HPDE6-E6E7 (cell line): ENCODE measurements at regions not wholly inside any gene's neighbourhood (a gene's known extent, or its start where the extent isn't known, plus 50 kb on each side); places are given as distances from the start of the nearest gene placed in this dataset.
"Not testable (repeated sequence)": the region's sequence is repeated elsewhere in the genome, so short reads cannot be mapped to it uniquely, and the experiment has no call there.

Source experiments
- DNase-seq: peaks from one replicate; pipeline ENCODE4 v3.0.0; 2011; ENCODE audit warnings: missing footprints; ENCODE audit errors: extremely low spot score

DNA sequence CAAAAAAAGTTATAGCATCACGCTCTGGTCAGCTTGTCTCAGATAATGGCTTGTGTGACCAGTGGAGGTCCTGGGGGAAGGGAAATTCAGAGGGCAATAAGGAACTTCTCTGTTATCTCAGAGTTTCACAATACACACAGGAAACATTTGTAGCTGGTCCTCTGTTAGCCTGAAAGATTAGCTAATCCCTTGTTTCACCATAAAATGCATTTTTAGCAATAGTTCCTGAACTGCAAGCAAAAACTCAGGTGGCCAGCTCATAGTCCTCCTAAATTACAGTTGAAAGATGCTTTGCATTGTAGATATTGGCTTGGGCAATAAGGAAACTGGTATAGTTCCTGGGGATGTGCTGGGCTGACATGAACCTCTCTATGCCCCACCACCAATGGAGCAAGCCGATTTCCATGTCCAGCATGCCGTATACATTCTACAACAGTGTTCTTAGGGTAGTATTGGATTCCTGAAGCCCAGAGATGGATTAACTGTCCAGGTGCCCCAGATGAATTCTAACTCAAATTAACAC is 141.5 kb upstream of the TBL1XR1 start:
- no peak for DNase-seq

DNA sequence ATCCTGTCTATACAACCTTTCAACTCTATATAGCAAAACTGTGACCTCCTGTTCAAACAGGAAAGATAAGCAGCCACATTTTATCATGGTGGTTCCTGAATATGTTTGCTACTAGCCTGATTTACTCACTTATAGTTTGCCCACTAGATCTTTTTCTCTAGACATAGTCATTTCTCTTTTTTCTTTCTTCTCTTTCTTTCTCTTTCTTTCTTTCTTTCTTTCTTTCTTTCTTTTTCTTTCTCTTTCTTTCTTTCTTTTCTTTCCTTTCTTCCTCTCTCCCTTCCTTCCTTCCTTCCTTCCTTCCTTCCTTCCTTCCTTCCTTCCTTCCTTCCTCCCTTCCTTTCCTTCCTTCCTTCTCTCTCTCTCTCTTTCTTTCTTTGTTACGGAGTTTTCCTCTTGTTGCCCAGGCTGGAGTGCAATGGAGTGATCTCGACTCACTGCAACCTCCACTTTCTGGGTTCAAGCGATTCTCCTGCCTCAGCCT is 142.0 kb upstream of the TBL1XR1 start:
- DNase-seq: not testable (repeated sequence)

DNA sequence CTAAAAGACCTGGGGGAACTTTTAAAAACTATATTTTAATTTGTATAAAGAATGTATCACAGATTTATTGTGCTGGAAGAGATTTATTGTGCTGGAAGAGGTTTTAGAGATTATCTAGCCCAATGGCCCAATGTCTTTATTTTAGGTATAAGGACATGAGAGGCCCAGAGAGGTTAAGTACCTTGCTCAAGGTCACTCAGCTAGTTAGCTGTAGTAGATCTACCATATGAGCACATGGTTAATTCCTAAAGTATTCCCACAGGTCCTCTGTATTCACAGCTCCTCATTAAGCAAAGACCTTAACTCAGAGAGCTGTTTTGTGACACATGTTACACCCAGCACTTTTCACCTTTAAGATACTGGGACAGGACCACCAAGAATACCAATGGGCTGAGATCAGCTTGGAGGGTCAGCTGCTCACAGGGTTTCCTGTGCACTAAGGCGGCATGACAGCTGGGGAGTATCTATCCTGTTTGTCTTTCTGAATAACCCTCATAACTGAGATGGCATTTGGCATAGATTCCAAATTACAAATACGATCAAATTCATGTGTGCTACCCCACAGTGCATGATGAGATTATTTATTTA is 143.1 kb upstream of the TBL1XR1 start:
- DNase-seq: no peak

DNA sequence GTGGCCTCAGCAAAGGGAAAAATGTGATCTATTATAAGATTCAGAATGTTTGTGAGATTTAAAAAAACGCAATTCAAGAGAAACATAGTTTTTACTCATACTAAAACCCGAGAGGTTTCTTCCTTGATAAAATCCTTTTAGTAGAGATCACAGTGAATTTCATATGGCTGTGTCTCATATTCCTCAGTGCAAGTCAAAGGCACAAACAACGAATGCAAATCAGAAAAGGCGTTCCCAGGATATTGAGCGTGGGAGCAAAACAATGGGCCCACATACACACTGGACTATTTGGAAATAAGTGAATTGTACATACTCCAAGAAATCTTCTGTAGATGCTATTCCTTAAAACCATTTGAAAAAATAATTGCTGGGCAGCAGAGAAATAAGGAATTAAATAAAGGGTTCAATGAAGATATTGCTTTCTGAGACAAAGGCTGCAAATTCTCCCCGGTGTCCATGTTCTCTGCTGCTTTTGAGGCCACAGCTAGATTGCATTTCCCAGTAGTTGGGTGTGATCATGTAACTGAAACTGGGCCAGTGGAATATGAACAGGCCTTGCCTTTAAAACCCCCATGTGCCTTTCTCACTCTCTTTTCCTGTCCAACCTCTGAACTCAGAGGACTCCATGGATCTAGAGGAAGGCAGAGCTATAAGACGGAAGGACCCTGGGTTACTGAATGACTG is 144.6 kb upstream of the TBL1XR1 start:
- no peak for DNase-seq

DNA sequence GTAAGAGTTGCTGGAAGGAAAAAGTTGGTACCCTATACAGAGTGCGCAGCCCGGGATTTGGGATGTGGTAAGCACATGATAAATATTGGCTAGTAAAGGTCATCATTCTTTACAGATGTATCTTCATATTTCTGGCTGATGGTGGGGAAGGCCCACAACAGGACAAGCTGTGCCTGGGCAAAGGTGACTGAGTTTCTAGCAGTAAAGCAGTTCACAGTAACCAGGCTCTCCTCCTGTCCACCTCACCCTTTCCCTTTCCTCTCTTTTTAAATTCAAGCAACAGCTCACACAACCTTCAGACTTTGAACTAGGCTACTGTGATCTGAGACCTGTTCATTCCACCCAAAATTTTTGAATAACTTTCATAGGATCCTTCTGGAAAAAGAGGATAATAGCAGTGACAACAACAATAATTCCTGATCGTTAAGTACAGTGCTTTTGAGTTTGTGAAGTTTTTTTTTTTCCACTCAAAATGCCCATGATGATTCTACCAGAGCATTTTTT is 145.9 kb upstream of the TBL1XR1 start:
- DNase-seq: no peak

DNA sequence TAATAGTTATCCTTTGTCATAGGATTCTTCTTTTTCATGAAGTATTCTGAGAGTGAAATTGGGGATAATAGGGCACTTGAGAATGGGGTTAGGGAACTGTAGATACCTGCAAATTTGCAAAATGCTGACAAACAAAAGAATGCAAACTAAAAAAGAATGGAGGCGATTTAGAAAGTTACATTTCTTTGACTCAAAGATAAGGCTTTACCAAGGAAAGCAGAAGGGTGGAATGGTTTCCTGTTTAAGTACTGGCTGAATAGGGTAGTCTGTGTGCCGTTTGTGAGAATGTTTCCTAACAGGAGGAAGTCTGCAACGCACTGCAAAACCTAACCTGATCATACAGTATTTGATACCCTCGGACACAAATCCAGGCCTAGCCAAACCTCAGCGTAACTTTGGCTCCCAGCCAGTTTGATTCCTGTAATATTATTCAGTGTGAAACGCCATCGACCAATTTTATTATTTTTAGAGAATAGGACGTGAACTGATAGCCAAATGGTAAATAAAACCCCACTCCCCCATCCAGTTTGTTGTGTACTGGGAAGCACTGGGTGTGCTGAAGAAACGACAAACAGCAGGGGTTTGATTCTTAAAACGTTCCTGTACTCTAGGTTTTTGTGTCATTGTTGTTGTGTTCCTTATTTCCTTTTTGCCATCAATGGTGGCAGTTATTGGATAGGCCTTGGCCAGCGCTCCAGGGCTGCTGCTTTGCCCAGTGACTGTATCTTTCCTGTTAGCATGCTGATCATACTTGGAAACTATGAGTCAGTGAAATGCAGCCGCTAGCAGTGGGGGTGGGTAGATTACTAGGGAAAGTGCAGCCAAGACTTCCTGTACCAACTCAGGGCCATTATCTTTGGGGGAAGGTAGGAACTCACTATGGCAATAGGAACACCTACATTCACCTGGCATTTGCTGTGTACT is 148.0 kb upstream of the TBL1XR1 start:
- DNase-seq: peak; percentile 90

DNA sequence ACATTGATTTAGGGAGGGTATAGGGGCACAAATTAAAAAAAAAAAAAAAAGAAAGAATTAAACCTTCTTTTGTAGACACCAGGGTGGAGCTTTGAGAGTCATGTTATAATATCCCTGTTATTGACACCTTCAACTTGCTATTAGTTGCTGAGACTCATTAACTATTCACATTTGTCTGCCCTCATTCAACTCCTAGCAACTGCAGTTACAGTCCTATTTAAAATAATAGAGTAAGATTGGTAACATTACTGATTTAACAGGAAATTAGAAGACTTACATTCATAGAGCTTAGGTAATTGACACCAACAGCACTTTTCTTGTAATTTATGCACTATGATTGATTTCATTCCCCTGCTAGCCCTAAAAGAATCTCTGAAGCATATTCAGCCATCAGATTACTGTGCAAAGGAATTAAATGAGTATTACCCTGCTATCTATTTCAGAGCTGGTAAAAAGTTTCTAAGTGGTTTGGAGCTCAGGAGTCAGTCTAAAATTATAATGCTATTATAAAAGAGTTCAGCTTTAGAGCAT is 148.8 kb upstream of the TBL1XR1 start:
- DNase-seq: no peak

DNA sequence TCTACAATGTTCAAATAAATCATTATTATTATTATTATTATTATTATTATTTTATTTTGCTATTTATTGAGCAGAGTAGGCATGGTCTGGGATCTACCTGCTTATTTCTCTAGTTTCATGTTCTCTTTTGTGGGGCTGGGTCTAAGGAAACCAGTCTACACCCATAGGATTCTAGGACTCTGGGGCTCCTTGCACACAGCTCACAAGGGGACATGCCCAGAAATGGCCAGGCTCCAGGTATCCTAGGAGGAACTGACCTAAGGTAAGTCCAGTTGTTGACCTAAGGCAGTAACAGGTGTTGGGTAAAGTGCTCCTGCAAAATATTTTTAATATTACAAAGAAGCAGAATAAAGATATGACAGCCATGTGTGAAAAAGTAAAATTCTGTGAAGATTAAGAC is 149.6 kb upstream of the TBL1XR1 start:
- no peak for DNase-seq

DNA sequence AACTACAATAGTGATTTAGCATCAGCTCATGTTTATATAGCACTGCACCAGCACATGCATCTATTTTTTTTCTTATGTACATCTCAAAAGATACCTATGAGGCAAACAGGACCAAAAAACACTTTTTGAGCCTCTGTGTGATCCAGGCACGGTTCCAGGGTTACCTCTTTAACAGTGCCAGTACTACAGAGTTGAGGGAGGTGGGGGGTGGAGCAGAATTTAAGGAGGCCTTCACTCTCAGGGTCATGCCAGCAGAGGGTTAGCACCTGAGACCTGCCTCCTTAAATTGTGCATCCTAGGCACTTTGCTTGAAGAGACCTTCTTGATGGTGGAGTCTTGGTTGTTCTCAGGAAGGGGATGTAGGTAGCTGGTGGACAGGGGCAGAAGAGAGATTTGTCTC is 150.3 kb upstream of the TBL1XR1 start:
- DNase-seq: no peak

DNA sequence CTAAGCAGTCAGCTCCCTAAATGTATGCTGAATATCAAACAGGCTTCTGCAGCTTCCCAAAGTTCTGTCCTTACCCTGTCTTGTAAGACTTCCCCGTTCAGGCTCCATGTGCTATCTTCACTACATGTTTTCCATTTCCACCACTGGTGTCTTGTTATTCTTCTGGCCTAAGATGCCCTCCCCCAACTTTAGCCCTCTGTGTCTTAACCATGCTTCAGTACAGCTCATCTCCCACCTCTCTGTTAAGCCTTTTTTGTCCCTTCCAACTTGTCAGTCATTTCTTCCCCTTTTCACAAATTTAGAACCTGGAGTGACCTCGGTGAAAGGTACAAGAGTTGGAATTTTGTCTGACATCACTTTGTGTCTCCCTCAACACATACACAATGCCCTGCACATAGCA is 151.7 kb upstream of the TBL1XR1 start:
- DNase-seq: no peak

DNA sequence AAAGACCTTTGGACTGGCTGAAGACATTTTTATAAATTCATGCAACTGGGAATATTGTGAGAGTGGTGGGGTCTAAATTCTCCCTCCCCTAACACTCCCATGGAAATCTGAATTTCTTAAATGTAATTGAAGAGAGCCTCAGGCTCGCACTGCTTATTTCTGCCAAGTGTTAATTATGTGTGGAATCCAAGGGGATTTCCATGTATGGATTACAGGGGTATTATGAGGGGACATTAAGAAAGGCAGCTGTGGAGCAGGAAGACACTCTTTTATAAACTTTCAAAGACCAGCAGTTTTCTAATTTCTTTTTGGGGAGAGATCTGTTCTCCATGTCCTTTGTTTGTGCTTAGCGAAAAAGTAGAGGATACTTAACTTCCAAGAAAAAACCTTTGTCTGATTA is 152.1 kb upstream of the TBL1XR1 start:
- DNase-seq: no peak

DNA sequence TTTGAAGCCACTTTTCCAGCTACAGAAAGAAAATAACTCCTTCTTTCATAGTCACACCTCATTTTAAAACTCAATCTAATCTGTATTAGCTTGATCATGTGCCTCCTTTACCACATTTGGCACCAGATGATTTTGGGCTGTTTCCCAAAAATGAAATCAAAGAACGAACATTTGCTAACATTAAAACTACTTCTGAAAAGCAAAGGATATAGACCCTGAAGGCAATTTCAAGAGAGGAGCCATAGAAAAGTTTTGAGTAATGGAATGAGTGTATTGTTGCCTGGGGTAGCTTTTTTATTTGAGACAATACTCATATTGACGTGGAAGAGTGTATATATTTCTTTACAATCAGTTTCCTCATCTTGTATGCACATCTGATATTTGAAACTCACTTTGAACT is 152.8 kb upstream of the TBL1XR1 start:
- no peak for DNase-seq

DNA sequence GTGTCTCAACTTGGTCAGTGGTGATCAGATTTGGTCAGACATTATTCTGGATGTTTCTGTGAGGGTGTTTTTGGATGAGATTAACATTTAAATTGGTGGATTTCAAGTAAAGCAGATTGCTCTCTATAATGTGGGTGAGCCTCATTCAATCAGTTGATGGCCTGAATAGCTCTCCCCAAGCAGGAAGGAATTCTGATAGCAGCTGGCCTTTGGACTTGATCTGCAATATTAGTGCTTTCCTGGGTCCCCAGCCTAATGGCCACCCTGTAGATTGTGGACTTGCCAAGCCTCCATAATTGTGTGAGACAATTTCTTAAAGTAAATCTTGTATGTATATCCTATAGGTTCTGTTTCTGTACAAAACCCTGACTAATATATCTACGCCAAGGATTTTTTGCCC is 153.9 kb upstream of the TBL1XR1 start:
- DNase-seq: no peak

DNA sequence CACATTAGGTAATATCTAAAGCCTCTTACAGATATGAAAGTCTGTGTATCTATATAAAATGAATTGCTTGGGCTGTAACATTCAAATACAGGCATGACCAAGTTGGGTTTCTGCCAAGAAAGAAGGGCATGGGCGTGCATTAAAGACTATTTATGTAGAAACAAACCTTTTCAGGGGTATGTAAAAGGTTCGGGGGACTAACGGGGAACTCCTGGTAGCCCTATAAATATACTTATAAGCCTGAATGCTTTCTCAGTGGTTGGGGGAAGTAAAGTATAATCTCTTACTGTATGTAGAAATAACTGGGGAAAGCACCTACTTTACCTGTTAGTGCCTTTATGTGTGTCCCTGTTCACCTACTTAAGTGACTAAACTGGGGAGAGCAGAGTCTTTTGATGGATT is 154.5 kb upstream of the TBL1XR1 start:
- no peak for DNase-seq

DNA sequence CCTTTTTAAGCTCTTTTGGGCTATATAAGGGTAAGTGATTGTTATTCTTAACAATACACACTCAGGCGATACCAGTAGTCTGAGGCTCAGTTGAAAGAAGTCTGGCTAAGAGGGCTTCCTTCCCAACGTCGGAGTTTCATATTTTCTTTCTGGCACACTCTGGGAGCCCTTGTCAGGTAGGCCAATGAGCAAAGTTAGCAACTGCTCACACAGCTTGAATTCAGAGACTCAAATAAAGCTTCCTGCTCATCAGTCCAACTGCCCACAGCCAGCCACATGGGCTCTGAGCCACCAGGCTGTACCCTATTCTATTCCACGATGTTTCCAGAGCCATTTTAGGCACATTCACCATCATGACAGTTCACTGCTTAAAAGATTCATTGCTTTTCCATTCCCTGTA is 155.1 kb upstream of the TBL1XR1 start:
- no peak for DNase-seq

DNA sequence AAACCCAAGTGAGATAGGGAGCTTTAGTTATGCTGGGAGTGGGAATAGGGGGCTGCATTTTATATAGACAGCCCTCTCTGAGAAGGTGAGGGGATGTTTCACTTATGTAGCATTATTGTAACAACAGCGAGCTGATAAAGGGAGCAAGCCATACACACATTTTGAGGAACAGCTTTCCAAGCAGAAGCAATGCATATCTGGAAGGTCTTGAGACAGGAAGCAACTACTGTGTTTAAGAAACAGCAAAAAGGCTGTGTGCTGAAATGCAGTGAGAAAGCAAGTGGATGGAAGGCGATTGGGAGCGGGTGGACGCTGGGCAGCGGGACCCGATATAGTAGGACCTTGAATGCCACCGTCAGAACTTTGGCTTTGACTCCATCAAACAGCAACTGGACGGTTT is 155.9 kb upstream of the TBL1XR1 start:
- no peak for DNase-seq

DNA sequence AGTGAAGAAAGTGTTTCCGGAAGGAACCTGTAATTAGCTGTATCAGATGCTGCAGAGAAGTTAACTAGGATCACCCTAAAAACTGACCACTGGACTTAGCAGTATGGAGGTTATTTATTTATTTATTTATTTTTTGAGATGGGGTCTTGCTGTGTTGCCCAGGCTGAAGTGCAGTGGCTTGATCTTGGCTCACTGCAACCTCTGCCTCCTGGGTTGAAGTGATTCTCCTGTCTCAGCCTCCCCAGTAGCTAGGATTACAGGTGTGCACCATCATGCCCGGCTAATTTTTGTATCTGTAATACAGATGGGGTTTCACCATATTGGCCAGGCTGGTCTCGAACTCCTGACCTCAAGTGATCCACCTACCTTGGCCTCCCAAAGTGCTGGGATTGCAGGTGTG is 156.6 kb upstream of the TBL1XR1 start:
- not testable (repeated sequence) for DNase-seq

DNA sequence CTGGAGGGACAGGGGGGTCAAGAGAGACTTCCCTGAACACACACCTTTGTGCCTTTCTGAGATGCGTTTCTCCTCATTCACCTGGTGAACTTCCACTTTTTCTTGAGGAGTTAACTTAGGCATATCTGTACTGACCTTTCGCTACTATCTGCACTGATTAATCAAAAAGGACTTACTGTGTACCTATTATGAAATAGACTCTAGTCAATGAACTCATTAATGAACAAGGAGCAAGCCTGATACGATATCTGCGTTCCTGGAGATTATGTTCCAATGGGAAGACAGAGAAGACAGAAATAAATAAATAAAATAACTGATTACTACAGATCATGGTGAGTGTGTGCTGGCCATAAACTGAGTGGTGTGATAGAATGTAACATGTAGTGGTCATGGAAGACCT is 157.2 kb upstream of the TBL1XR1 start:
- DNase-seq: no peak

DNA sequence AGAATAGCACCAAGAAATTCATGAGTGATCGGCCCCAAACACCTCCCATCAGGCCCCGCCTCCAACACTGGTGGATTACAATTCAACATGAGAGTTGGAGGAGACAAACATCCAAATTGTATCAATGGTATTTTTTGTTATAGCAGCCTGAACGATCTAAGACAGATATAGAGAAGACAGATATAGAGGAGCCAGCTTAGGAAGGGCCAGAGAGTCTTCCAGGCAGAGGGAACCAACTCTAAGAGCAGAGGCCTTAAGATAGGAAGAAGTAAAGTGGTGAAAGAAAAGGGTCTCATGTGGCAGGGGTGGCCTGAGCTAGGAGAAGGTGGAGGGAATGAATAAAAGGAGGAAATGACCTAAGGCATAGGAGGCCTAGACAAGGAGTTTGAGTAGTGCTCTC is 158.8 kb upstream of the TBL1XR1 start:
- DNase-seq: no peak

DNA sequence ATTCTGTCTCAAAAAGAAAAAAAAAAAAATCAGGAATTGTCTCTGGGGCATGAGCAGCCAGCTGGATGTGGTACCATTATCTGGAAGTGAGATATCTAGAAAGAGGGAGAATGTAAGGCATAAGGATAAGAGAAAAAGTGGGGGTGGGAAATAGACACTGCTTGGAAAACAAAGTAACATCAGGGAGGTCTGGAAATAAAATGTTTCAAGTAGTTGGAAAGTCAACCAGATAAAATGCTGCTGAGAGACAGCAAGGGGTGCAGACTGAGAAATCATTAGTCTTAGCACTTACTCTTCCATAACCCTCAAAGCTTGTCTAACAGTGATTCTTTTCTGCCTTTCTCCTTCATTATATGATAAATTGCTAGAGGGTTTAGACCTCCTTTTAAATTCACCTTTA is 159.7 kb upstream of the TBL1XR1 start:
- no peak for DNase-seq

DNA sequence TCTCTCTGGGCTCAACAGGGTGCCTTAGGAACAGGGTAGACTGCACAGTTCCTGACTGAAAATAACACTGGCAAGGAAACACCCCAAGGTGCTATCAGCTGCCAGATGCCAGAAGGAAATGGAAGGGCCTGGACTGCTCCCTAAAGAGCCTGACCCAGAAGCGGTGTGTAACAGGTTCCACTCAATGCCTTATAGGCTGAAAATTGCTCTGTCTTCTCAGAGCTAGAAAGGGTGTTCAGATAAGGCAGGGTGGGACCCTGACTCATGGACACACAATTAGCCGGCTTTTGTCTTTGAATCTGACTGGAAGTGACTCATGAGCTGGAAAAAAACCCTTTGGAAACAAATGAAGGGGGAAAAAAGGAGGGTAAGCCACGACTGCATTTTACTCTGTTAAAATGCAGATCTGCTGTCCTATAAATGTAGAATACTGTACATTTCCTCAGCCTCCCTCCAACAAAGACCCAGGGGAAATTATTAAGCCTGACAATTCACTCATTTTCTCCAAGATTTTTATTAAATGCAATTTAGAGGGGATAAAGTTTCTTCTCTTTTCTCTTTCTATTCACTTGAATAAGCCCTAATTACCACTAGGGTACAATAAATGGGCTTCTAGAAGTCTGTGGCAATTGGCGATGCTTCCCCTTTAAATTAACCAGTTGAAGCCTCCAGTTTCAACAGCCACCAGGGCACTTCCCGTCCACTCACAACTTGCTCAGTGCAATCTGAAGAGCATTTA is 160.2 kb upstream of the TBL1XR1 start:
- peak; percentile 87 for DNase-seq
